Neural crest cell (in vitro differentiated cells): ENCODE measurements at regions not wholly inside any gene's neighbourhood (a gene's known extent, or its start where the extent isn't known, plus 50 kb on each side); places are given as distances from the start of the nearest gene placed in this dataset.

Experiments used
- DNase-seq: peaks from one replicate; pipeline ENCODE4 v3.0.0; 2021; ENCODE audit warnings: low read depth, mixed read lengths, low spot score
- H3K27ac Mint-ChIP-seq: one replicate; pipeline ENCODE4 v1.8.0; 2021; ENCODE audit warnings: mild to moderate bottlenecking, mixed read lengths; ENCODE audit not compliant: unreplicated experiment
- H3K27me3 Mint-ChIP-seq: 2 replicates; pipeline ENCODE4 v1.8.0; 2021; ENCODE audit warnings: low read depth, mild to moderate bottlenecking, mixed read lengths
- H3K36me3 Mint-ChIP-seq: 2 replicates; pipeline ENCODE4 v1.8.0; 2021; ENCODE audit warnings: low read depth, mild to moderate bottlenecking, mixed read lengths
- H3K4me1 Mint-ChIP-seq: 2 replicates; pipeline ENCODE4 v1.8.0; 2021; ENCODE audit warnings: mixed read lengths
- H3K4me3 Mint-ChIP-seq: one replicate; pipeline ENCODE4 v1.8.0; 2021; ENCODE audit warnings: mild to moderate bottlenecking, mixed read lengths
- H3K9me3 Mint-ChIP-seq: 2 replicates; pipeline ENCODE4 v1.8.0; 2021; ENCODE audit warnings: mixed read lengths
- CTCF ChIP-seq: fragments of 200-600 bp; sonication (generic); conservative IDR thresholded peaks from 2 replicates; pipeline ENCODE4 v1.5.0; 2021; ENCODE audit warnings: antibody characterized with exemption, mild to moderate bottlenecking

DNA sequence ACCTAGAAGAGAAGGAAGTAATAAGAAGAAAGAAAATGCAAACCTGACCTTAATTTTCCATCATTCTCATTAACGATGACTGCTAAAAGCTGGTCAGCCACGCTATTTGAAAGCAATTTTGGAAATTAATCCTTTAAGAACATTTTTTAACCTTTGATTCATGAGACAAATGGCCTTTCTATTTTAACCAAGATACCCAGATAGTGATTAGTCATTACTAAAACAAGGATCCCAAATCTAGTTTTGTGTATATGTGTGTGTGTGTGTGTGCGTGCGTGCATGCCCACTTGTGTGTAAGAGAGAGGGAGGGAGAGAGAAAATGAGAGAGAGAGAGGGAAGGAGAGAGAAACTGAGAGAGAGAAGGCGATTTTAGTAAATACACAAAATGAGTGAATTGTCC lies 329.5 kb downstream of the DEPDC1B start:
- peak overlapping the region; percentile 58 for H3K27ac Mint-ChIP-seq
- TF ChIP-seq CTCF = no peak
- H3K9me3 Mint-ChIP-seq = no peaks in the 10 kb centered on the region
- H3K4me1 Mint-ChIP-seq = no peaks in the 10 kb centered on the region
- no peaks in the 10 kb centered on the region for H3K27me3 Mint-ChIP-seq
- no peak overlapping the region for H3K4me3 Mint-ChIP-seq
- no peaks in the 10 kb centered on the region for H3K36me3 Mint-ChIP-seq
- DNase-seq = no peak

DNA sequence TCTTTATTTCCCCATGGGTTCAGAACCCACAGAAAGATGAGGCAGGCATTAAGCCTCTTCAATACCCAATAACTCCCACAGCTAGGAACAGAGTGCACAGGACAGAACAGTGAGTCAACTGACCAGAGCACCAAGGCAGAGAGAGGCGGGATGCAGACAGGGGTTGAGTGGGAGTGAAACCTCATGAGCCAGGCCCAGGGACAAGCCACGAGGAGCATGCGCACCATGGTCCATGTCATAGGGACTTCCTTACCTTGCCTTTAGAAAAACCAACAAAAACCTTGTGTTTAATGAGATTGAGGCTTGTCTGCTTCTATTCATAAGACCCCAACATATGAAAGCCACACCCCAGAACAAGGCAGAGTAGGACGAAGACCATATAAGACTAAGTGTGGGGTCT lies 330.6 kb downstream of the DEPDC1B start:
- no peaks in the 10 kb centered on the region for H3K9me3 Mint-ChIP-seq
- H3K27me3 Mint-ChIP-seq = no peaks in the 10 kb centered on the region
- no peak for TF ChIP-seq CTCF
- no peak overlapping the region for H3K4me3 Mint-ChIP-seq
- H3K27ac Mint-ChIP-seq = no peak overlapping the region
- DNase-seq = no peak
- no peaks in the 10 kb centered on the region for H3K4me1 Mint-ChIP-seq
- no peaks in the 10 kb centered on the region for H3K36me3 Mint-ChIP-seq

DNA sequence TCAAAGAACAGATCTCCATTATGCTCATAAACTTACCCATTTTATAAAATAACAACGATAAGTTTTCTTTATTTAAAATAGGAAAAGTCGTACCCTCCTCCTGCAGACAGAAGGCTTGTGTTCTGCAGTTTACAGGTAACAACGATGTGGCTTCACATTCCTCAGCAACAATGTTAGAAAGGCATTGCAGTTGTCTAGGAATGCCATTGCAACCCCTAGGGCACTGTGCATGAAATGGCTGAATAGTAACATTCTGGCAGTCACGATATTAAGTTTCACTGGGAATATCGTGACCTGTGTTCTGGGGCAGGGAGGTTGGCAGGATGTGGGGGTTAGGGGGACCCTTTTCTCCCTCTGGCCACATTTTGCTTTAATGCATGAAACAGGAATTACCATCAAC lies 331.9 kb downstream of the DEPDC1B start:
- no peak for TF ChIP-seq CTCF
- no peaks in the 10 kb centered on the region for H3K4me1 Mint-ChIP-seq
- no peak overlapping the region for H3K27ac Mint-ChIP-seq
- no peak for DNase-seq
- H3K36me3 Mint-ChIP-seq = no peaks in the 10 kb centered on the region
- H3K9me3 Mint-ChIP-seq = no peaks in the 10 kb centered on the region
- H3K4me3 Mint-ChIP-seq = no peak overlapping the region
- no peaks in the 10 kb centered on the region for H3K27me3 Mint-ChIP-seq

DNA sequence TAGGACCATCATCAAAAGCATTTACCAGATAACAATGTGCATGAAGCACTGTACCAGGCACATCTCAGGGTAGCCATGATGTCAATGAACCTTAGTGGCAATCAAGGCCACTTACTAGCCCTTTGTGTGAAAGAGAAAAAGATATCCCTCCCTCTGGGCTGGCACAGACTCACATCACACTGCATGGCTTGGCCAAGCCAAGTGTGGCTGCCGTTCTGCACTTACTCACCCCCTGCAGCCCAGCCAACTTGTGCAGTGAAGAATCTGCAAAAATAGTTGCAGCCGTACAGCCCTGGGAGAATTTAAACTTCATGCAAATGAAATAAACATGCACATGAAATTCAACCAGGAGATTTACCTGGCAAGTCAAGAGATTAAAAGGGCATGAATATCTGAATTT lies 333.5 kb downstream of the DEPDC1B start:
- DNase-seq = no peak
- H3K27me3 Mint-ChIP-seq = no peaks in the 10 kb centered on the region
- H3K36me3 Mint-ChIP-seq = no peaks in the 10 kb centered on the region
- no peaks in the 10 kb centered on the region for H3K4me1 Mint-ChIP-seq
- no peak overlapping the region for H3K27ac Mint-ChIP-seq
- H3K9me3 Mint-ChIP-seq = no peaks in the 10 kb centered on the region
- H3K4me3 Mint-ChIP-seq = no peak overlapping the region
- TF ChIP-seq CTCF = no peak

DNA sequence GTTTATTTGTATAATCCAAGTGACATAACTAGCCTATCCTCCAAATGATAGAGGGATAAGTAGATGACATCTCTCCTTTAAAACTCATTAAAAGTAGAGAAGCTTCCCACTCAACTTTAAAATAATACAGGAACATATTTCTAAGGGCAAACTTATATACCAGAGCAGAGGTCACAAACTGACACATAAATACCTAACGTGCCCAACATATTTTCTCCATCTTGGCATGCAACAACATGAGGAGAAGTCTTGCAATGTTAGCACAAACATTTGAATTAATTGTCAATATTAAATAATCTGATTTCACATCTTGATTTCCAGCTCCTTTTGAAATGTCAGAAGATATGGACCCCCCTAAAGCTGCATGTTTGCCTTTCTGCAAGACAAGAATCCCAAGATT lies 335.0 kb downstream of the DEPDC1B start:
- H3K9me3 Mint-ChIP-seq = no peaks in the 10 kb centered on the region
- no peaks in the 10 kb centered on the region for H3K27me3 Mint-ChIP-seq
- H3K4me3 Mint-ChIP-seq = no peak overlapping the region
- DNase-seq = no peak
- no peak for TF ChIP-seq CTCF
- H3K36me3 Mint-ChIP-seq = no peaks in the 10 kb centered on the region
- H3K27ac Mint-ChIP-seq = no peak overlapping the region
- no peaks in the 10 kb centered on the region for H3K4me1 Mint-ChIP-seq

DNA sequence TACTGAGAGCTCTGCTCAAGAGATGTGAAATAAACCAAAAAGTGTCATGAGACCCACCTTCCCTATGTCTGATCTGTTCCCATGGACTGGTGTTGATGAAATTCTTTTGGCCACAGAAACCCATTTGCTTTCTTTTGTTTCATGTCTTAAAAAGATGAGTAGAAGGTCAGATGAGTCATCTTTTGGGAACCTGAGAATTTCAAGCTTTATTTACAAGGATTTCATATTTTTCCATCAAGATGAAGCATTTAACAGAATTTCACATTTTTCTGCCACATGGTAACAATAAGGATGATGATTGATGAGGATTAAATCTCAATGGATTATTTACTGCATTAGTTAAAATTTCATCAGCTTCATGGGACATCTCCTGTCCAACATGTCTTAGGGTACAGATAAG lies 337.8 kb downstream of the DEPDC1B start:
- Mint-ChIP-seq H3K27me3 (no peaks in the 10 kb centered on the region), H3K27ac (no peak overlapping the region), H3K4me1 (no peaks in the 10 kb centered on the region), H3K36me3 (no peaks in the 10 kb centered on the region), H3K9me3 (no peaks in the 10 kb centered on the region), H3K4me3 (no peak overlapping the region)
- TF ChIP-seq CTCF = no peak
- no peak for DNase-seq
